Chondrocyte (in vitro differentiated cells): ENCODE measurements at regions not wholly inside any gene's neighbourhood (a gene's known extent, or its start where the extent isn't known, plus 50 kb on each side); places are given as distances from the start of the nearest gene placed in this dataset.

Experiments
- DNase-seq: peaks from one replicate; pipeline ENCODE4 v3.0.0; 2021; ENCODE audit warnings: mixed read lengths, low spot score
- H3K27ac Mint-ChIP-seq: one replicate; pipeline ENCODE4 v1.8.0; 2021; ENCODE audit warnings: mild to moderate bottlenecking, moderate library complexity, mixed read lengths; ENCODE audit not compliant: unreplicated experiment
- H3K27me3 Mint-ChIP-seq: 2 replicates; pipeline ENCODE4 v1.8.0; 2021; ENCODE audit warnings: low read depth, mixed read lengths
- H3K36me3 Mint-ChIP-seq: 2 replicates; pipeline ENCODE4 v1.8.0; 2021; ENCODE audit warnings: low read depth, mixed read lengths
- H3K4me1 Mint-ChIP-seq: 2 replicates; pipeline ENCODE4 v1.8.0; 2021; ENCODE audit warnings: low read depth, mild to moderate bottlenecking, mixed read lengths
- H3K4me3 Mint-ChIP-seq: one replicate; pipeline ENCODE4 v1.8.0; 2021; ENCODE audit warnings: mild to moderate bottlenecking, moderate library complexity, mixed read lengths; ENCODE audit not compliant: unreplicated experiment
- H3K9me3 Mint-ChIP-seq: 2 replicates; pipeline ENCODE4 v1.8.0; 2021; ENCODE audit warnings: low read depth, mixed read lengths
- CTCF ChIP-seq: fragments of 200-600 bp; sonication (generic); IDR thresholded peaks from 2 replicates; pipeline ENCODE4 v1.5.0; 2021; ENCODE audit warnings: antibody characterized with exemption, mild to moderate bottlenecking, moderate library complexity

GRCh38 chr19:30688696-30689095 lies 316.5 kb downstream of the ZNF536 start:
- Mint-ChIP-seq H3K27me3 (peaks cover 62% of the 10 kb centered on the region), H3K4me1 (peaks cover 6% of the 10 kb centered on the region)

GRCh38 chr19:30686826-30687566 lies 314.8 kb downstream of the ZNF536 start:
- Mint-ChIP-seq H3K27ac (no peak overlapping the region), H3K4me3 (no peak overlapping the region), H3K27me3 (peaks cover 50% of the 10 kb centered on the region), H3K9me3 (no peaks in the 10 kb centered on the region), H3K4me1 (peaks cover 4% of the 10 kb centered on the region), H3K36me3 (no peaks in the 10 kb centered on the region)
- DNase-seq = no peak
- TF ChIP-seq CTCF = no peak

More at GRCh38 chr19:30688696-30689095, 316.5 kb downstream of the ZNF536 start:
- TF ChIP-seq CTCF = no peak
- H3K9me3 Mint-ChIP-seq = no peaks in the 10 kb centered on the region
- H3K36me3 Mint-ChIP-seq = no peaks in the 10 kb centered on the region
- H3K27ac Mint-ChIP-seq = no peak overlapping the region
- no peak for DNase-seq
- no peak overlapping the region for H3K4me3 Mint-ChIP-seq

GRCh38 chr19:30686176-30686820 lies 314.1 kb downstream of the ZNF536 start:
- H3K4me3 Mint-ChIP-seq = no peak overlapping the region
- DNase-seq = no peak
- H3K36me3 Mint-ChIP-seq = no peaks in the 10 kb centered on the region
- H3K4me1 Mint-ChIP-seq = peaks cover 3% of the 10 kb centered on the region
- peaks cover 45% of the 10 kb centered on the region for H3K27me3 Mint-ChIP-seq
- peak; percentile 69 for TF ChIP-seq CTCF
- no peaks in the 10 kb centered on the region for H3K9me3 Mint-ChIP-seq
- no peak overlapping the region for H3K27ac Mint-ChIP-seq

GRCh38 chr19:30685426-30686000 lies 313.3 kb downstream of the ZNF536 start:
- no peak for TF ChIP-seq CTCF
- H3K27me3 Mint-ChIP-seq = peaks cover 43% of the 10 kb centered on the region
- H3K27ac Mint-ChIP-seq = no peak overlapping the region
- H3K4me3 Mint-ChIP-seq = no peak overlapping the region
- DNase-seq = no peak
- no peaks in the 10 kb centered on the region for H3K9me3 Mint-ChIP-seq
- H3K4me1 Mint-ChIP-seq = peaks cover 3% of the 10 kb centered on the region
- H3K36me3 Mint-ChIP-seq = no peaks in the 10 kb centered on the region

- no peak overlapping the region for H3K27ac Mint-ChIP-seq
- DNase-seq = no peak
- no peak overlapping the region for H3K4me3 Mint-ChIP-seq
- H3K36me3 Mint-ChIP-seq = no peaks in the 10 kb centered on the region
- TF ChIP-seq CTCF = no peak
- peaks cover 37% of the 10 kb centered on the region for H3K27me3 Mint-ChIP-seq
- H3K4me1 Mint-ChIP-seq = peaks cover 3% of the 10 kb centered on the region
- H3K9me3 Mint-ChIP-seq = no peaks in the 10 kb centered on the region
Observed at GRCh38 chr19:30684613-30685012, 312.4 kb downstream of the ZNF536 start.
